Fibroblast of skin of scalp (primary cell): ENCODE measurements at regions not wholly inside any gene's neighbourhood (a gene's known extent, or its start where the extent isn't known, plus 50 kb on each side); places are given as distances from the start of the nearest gene placed in this dataset.

Experiments
- DNase-seq: peaks from one replicate; pipeline ENCODE4 v3.0.0-alpha.2; 2013

GRCh38 chr9:97747201-97747965, 50.2 kb upstream of the XPA start:
- DNase-seq: peak; percentile 20

GRCh38 chr9:97748525-97748924, 51.4 kb upstream of the XPA start:
- no peak for DNase-seq

- no peak for DNase-seq
Observed at GRCh38 chr9:97749928-97750327, 52.8 kb upstream of the XPA start.

- DNase-seq: no peak
Observed at GRCh38 chr9:97751531-97751930, 54.4 kb upstream of the XPA start.

- no peak for DNase-seq
Observed at GRCh38 chr9:97752274-97752673, 55.1 kb upstream of the XPA start.

- DNase-seq: no peak
Observed at GRCh38 chr9:97753364-97753763, 56.2 kb upstream of the XPA start.

- no peak for DNase-seq
Observed at GRCh38 chr9:97753975-97754374, 56.8 kb upstream of the XPA start.

- no peak for DNase-seq
Observed at GRCh38 chr9:97755618-97756267, 58.6 kb upstream of the XPA start.

- DNase-seq: no peak
Observed at GRCh38 chr9:97756991-97757390, 59.9 kb upstream of the XPA start.

- DNase-seq: no peak
Observed at GRCh38 chr9:97758334-97758916, 61.3 kb upstream of the XPA start.

GRCh38 chr9:97759581-97760288, 62.6 kb upstream of the XPA start:
- peak; percentile 42 for DNase-seq

- DNase-seq: no peak
Observed at GRCh38 chr9:97761056-97761598, 64.0 kb upstream of the XPA start.

GRCh38 chr9:97761879-97762278, 64.7 kb upstream of the XPA start:
- no peak for DNase-seq

- no peak for DNase-seq
Observed at GRCh38 chr9:97763874-97764273, 66.7 kb upstream of the XPA start.

GRCh38 chr9:97766092-97766491, 69.0 kb upstream of the XPA start:
- DNase-seq: peak; percentile 61

- DNase-seq: no peak
Observed at GRCh38 chr9:97766610-97767009, 69.5 kb upstream of the XPA start.

GRCh38 chr9:97767891-97768290, 70.8 kb upstream of the XPA start:
- peak; percentile 81 for DNase-seq

GRCh38 chr9:97768746-97769145, 71.6 kb upstream of the XPA start:
- peak; percentile 86 for DNase-seq

GRCh38 chr9:97769208-97769607, 72.1 kb upstream of the XPA start:
- no peak for DNase-seq

GRCh38 chr9:97770808-97771372, 73.8 kb upstream of the XPA start:
- DNase-seq: no peak

- no peak for DNase-seq
Observed at GRCh38 chr9:97771641-97772040, 74.5 kb upstream of the XPA start.

GRCh38 chr9:97772145-97772544, 75.0 kb upstream of the XPA start:
- DNase-seq: peak; percentile 39

- no peak for DNase-seq
Observed at GRCh38 chr9:97773091-97773490, 76.0 kb upstream of the XPA start.
